Tibial artery (tissue), 4 donors: ENCODE measurements at regions not wholly inside any gene's neighbourhood (a gene's known extent, or its start where the extent isn't known, plus 50 kb on each side); places are given as distances from the start of the nearest gene placed in this dataset.

Experiments
- DNase-seq, 2 donors: peaks; one replicate each; pipeline ENCODE4 v3.0.0-alpha.2; 2019
- H3K27ac ChIP-seq, 2 donors: fragments of 200-600 bp; sonication (generic) in 1 of 2; 1 replicate in 1 of 2; 2 replicates in 1 of 2; pipeline ENCODE4 v1.5.1; 2018 to 2019; ENCODE audit warnings: mild to moderate bottlenecking in 1 of 2
- H3K27me3 ChIP-seq, 2 donors: fragments of 200-600 bp; sonication (generic) in 1 of 2; one replicate each; pipeline versions ENCODE4 v1.5.1 to v1.6.0; 2016 to 2019
- H3K36me3 ChIP-seq, 3 donors: fragments of 200-600 bp; sonication (generic) in 2 of 3; one replicate each; pipeline ENCODE4 v1.5.1; 2016 to 2019; ENCODE audit warnings: mild to moderate bottlenecking in 2 of 3
- H3K4me1 ChIP-seq, 4 donors: fragments of 200-600 bp; sonication (generic) in 2 of 4; 1 replicate in 3 of 4; 2 replicates in 1 of 4; pipeline ENCODE4 v1.5.1; 2016 to 2019
- H3K4me3 ChIP-seq, 2 donors: fragments of 200-600 bp; sonication (generic) in 1 of 2; 1 replicate in 1 of 2; 2 replicates in 1 of 2; pipeline ENCODE4 v1.5.1; 2018 to 2019; ENCODE audit warnings: mild to moderate bottlenecking in 2 of 2
- H3K9me3 ChIP-seq, 3 donors: fragments of 200-600 bp; sonication (generic) in 1 of 3; one replicate each; pipeline ENCODE4 v1.5.1; 2016 to 2019
- intact Hi-C: fragments of 100-400 bp; cut with DNase I; formaldehyde crosslinking; loops from one replicate; pipeline ENCODE4 v1.15.0; 2023; ENCODE audit warnings: low total_unique reads
- TF ChIP-seq, protein P1 (sequence below), 2 experiments: fragments of 200-600 bp in 1 of 2; fragments of 450-650 bp in 1 of 2; IDR thresholded peaks; one replicate each; pipeline ENCODE4 v1.5.1; 2017 to 2019; ENCODE audit warnings: antibody characterized with exemption in 2 of 2, mild to moderate bottlenecking in 1 of 2, moderate library complexity in 1 of 2

- intact Hi-C loops = no loop called here
- Histone ChIP-seq H3K4me3 (no peak overlapping the region), H3K4me1 (no peaks in the 10 kb centered on the region), H3K9me3 (no peaks in the 10 kb centered on the region), H3K36me3 (no peaks in the 10 kb centered on the region), H3K27ac (no peak overlapping the region), H3K27me3 (no peaks in the 10 kb centered on the region)
- TF ChIP-seq, protein P1, sequence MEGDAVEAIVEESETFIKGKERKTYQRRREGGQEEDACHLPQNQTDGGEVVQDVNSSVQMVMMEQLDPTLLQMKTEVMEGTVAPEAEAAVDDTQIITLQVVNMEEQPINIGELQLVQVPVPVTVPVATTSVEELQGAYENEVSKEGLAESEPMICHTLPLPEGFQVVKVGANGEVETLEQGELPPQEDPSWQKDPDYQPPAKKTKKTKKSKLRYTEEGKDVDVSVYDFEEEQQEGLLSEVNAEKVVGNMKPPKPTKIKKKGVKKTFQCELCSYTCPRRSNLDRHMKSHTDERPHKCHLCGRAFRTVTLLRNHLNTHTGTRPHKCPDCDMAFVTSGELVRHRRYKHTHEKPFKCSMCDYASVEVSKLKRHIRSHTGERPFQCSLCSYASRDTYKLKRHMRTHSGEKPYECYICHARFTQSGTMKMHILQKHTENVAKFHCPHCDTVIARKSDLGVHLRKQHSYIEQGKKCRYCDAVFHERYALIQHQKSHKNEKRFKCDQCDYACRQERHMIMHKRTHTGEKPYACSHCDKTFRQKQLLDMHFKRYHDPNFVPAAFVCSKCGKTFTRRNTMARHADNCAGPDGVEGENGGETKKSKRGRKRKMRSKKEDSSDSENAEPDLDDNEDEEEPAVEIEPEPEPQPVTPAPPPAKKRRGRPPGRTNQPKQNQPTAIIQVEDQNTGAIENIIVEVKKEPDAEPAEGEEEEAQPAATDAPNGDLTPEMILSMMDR (IDR thresholded peaks at IDR 0.05) = no peak
- no peak for DNase-seq
These were observed 90.6 kb upstream of the TLE3 start for GRCh38 chr15:70188286-70188685.

GRCh38 chr15:70187331-70187730 is 89.6 kb upstream of the TLE3 start:
- Histone ChIP-seq H3K4me1 (no peaks in the 10 kb centered on the region), H3K36me3 (no peaks in the 10 kb centered on the region), H3K27ac (no peak overlapping the region), H3K9me3 (no peaks in the 10 kb centered on the region), H3K4me3 (no peak overlapping the region), H3K27me3 (no peaks in the 10 kb centered on the region)
- DNase-seq = no peak
- intact Hi-C loops = no loop called here
- TF ChIP-seq, protein P1 (IDR thresholded peaks at IDR 0.05) = no peak

DNA sequence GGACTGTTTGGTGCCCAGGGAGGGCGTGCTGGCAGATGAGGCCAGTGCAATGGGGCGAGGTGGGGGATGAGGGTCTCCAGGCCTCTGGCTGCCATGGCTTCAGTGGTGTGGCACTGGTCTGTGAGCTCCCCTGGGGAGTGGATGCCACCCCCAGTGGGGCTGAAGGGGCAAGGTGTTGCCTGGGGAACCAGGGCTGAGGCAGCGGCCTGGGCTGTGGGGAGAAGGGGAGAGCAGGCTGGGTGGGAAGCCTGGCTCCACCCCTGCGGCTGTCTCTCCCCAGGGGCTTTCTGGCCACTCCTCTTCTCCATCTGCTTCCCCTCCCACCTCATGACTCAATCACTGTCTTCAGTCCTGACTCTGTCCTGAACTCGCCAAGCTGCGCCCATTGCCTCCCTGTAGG is 88.4 kb upstream of the TLE3 start:
- DNase-seq = no peak
- Histone ChIP-seq H3K27me3 (no peaks in the 10 kb centered on the region), H3K4me3 (no peak overlapping the region), H3K27ac (no peak overlapping the region), H3K36me3 (no peaks in the 10 kb centered on the region), H3K9me3 (no peaks in the 10 kb centered on the region), H3K4me1 (peaks cover 0 to 8% (median 6%) of the 10 kb centered on the region in 4 donors)
- intact Hi-C loops = no loop called here
- TF ChIP-seq, protein P1 (IDR thresholded peaks at IDR 0.05) = no peak

DNA sequence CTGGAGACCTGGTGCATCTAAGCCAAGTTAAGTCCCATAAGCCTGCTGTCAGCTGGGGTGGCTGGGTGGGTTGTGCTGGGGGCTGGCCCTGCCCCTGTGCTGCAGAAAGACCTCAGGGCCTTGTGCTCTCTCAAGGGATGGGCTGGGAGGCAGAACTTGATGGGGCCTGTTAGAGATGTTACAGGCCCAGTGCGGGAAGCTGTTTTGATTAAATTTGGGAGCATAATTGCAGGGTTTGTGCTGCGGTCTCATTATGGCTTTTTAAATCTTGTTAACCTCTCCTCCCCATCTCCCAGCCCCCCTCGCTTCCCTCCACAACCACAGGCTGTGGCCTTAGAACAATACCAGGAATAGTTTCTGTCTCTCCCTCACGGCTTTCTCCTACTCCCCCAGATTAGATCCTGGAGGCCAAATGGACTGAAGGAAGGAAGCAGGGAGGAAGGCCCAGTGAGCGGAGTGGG is 87.6 kb upstream of the TLE3 start:
- Histone ChIP-seq H3K27ac (no peak overlapping the region), H3K36me3 (no peaks in the 10 kb centered on the region), H3K27me3 (no peaks in the 10 kb centered on the region), H3K4me3 (no peak overlapping the region), H3K9me3 (no peaks in the 10 kb centered on the region), H3K4me1 (peaks cover 0 to 17% (median 12%) of the 10 kb centered on the region in 4 donors)
- no peak for DNase-seq
- intact Hi-C loops = no loop called here
- TF ChIP-seq, protein P1 (IDR thresholded peaks at IDR 0.05) = no peak

- H3K4me1 ChIP-seq = peaks cover 0 to 25% (median 14%) of the 10 kb centered on the region in 4 donors
- no peak overlapping the region for H3K4me3 ChIP-seq
- no peaks in the 10 kb centered on the region for H3K27me3 ChIP-seq
- TF ChIP-seq, protein P1 (IDR thresholded peaks at IDR 0.05) = no peak
- no peaks in the 10 kb centered on the region for H3K36me3 ChIP-seq
- DNase-seq = peak in 1 of 2 donors; percentile 9
- intact Hi-C loops = no loop called here
- H3K9me3 ChIP-seq = no peaks in the 10 kb centered on the region
- H3K27ac ChIP-seq = no peak overlapping the region
These were observed 85.4 kb upstream of the TLE3 start for GRCh38 chr15:70182858-70183695.
